Activated CD4-positive, alpha-beta T cell treated with anti-CD3 and anti-CD28 coated beads for 36 hours (primary cell): ENCODE measurements at regions not wholly inside any gene's neighbourhood (a gene's known extent, or its start where the extent isn't known, plus 50 kb on each side); places are given as distances from the start of the nearest gene placed in this dataset.

Experiments used
- ATAC-seq: fragments of 200-7000 bp; cut with Tn5 transposase; one replicate; pipeline ENCODE4 v1.10.0; 2021; ENCODE audit warnings: mild to moderate bottlenecking, moderate library complexity
- CTCF ChIA-PET: fragments of 350-600 bp; sonication (Branson Sonifier 250); formaldehyde crosslinking; loops from one replicate; lab custom pipeline; 2021; ENCODE audit warnings: antibody characterized with exemption; lab: Charles Lee
- POLR2A ChIA-PET: fragments of 350-600 bp; sonication (Branson Sonifier 250); formaldehyde crosslinking; loops from one replicate; lab custom pipeline; 2021; ENCODE audit warnings: antibody characterized with exemption, inconsistent platforms; lab: Charles Lee
- DNase-seq: peaks from one replicate; pipeline ENCODE4 v3.0.0-alpha.2; 2020
- H3K27ac Mint-ChIP-seq: one replicate; pipeline ENCODE4 v1.8.0; 2021; ENCODE audit warnings: mixed read lengths
- H3K27me3 Mint-ChIP-seq: one replicate; pipeline ENCODE4 v1.8.0; 2021; ENCODE audit warnings: mixed read lengths
- H3K36me3 Mint-ChIP-seq: one replicate; pipeline ENCODE4 v1.8.0; 2021; ENCODE audit warnings: low read depth, mixed read lengths
- H3K4me1 Mint-ChIP-seq: one replicate; pipeline ENCODE4 v1.8.0; 2021; ENCODE audit warnings: mixed read lengths
- H3K4me3 Mint-ChIP-seq: one replicate; pipeline ENCODE4 v1.8.0; 2021; ENCODE audit warnings: mild to moderate bottlenecking, moderate library complexity, mixed read lengths
- H3K9me3 Mint-ChIP-seq: one replicate; pipeline ENCODE4 v1.8.0; 2021; ENCODE audit warnings: low read depth, mixed read lengths
- intact Hi-C, 2 experiments: fragments of 100-400 bp; cut with DNase I in 1 of 2; cut with micrococcal nuclease in 1 of 2; formaldehyde crosslinking; loops; one replicate each; pipeline versions ENCODE4 v1.14.2 to v1.15.1; 2022 to 2024; cut with DNase I, micrococcal nuclease

GRCh38 chrX:568311-568710 lies 62.3 kb upstream of the SHOX start:
- Mint-ChIP-seq H3K27ac (no peak overlapping the region), H3K9me3 (peaks cover 18% of the 10 kb centered on the region), H3K4me1 (no peaks in the 10 kb centered on the region), H3K36me3 (no peaks in the 10 kb centered on the region), H3K27me3 (no peaks in the 10 kb centered on the region), H3K4me3 (no peak overlapping the region)
- ATAC-seq (no peak), DNase-seq (no peak)
- intact Hi-C loops = no loop called here
- POLR2A ChIA-PET = no interaction called here
- CTCF ChIA-PET = no interaction called here

GRCh38 chrX:572538-573124 lies 58.0 kb upstream of the SHOX start:
- POLR2A ChIA-PET = no interaction called here
- intact Hi-C loops = loop anchor here in 1 of 2 experiments (5.0 to 10.0 kb wide), 3 partner anchors 152 to 1085 kb away; no protein-coding TSS in a partner anchor
- Mint-ChIP-seq H3K27ac (no peak overlapping the region), H3K27me3 (no peaks in the 10 kb centered on the region), H3K4me1 (no peaks in the 10 kb centered on the region), H3K36me3 (no peaks in the 10 kb centered on the region), H3K9me3 (peaks cover 18% of the 10 kb centered on the region), H3K4me3 (no peak overlapping the region)
- DNase-seq (no peak), ATAC-seq (peak; percentile 24)
- CTCF ChIA-PET = no interaction called here

GRCh38 chrX:574251-574650 lies 56.3 kb upstream of the SHOX start:
- intact Hi-C loops = loop anchor here in 1 of 2 experiments (5.0 to 10.0 kb wide), 3 partner anchors 151 to 1083 kb away; no protein-coding TSS in a partner anchor
- Mint-ChIP-seq H3K36me3 (no peaks in the 10 kb centered on the region), H3K4me3 (no peak overlapping the region), H3K27me3 (peaks cover 3% of the 10 kb centered on the region), H3K9me3 (peaks cover 23% of the 10 kb centered on the region), H3K27ac (no peak overlapping the region), H3K4me1 (no peaks in the 10 kb centered on the region)
- ATAC-seq (peak; percentile 21), DNase-seq (peak; percentile 41)
- ChIA-PET POLR2A (no interaction called here), CTCF (no interaction called here)

GRCh38 chrX:574830-575229 lies 55.8 kb upstream of the SHOX start:
- Mint-ChIP-seq H3K4me3 (no peak overlapping the region), H3K9me3 (peaks cover 23% of the 10 kb centered on the region), H3K4me1 (no peaks in the 10 kb centered on the region), H3K36me3 (no peaks in the 10 kb centered on the region), H3K27me3 (peaks cover 3% of the 10 kb centered on the region), H3K27ac (no peak overlapping the region)
- ATAC-seq (no peak), DNase-seq (peak; percentile 13)
- ChIA-PET POLR2A (no interaction called here), CTCF (no interaction called here)
- intact Hi-C loops = loop anchor here in 1 of 2 experiments (5.0 to 10.0 kb wide), 3 partner anchors 150 to 1082 kb away; no protein-coding TSS in a partner anchor

- POLR2A ChIA-PET = no interaction called here
These were observed 53.6 kb upstream of the SHOX start for GRCh38 chrX:576904-577560.

GRCh38 chrX:578531-578930 lies 52.1 kb upstream of the SHOX start:
- no peak overlapping the region for H3K4me3 Mint-ChIP-seq
- intact Hi-C loops = loop anchor here in 1 of 2 experiments (10.0 kb wide), 2 partner anchors 146 to 596 kb away; no protein-coding TSS in a partner anchor
- peaks cover 27% of the 10 kb centered on the region for H3K9me3 Mint-ChIP-seq
- CTCF ChIA-PET = no interaction called here
- H3K27ac Mint-ChIP-seq = no peak overlapping the region
- H3K27me3 Mint-ChIP-seq = peaks cover 3% of the 10 kb centered on the region
- peak; percentile 25 for DNase-seq
- POLR2A ChIA-PET = no interaction called here
- no peaks in the 10 kb centered on the region for H3K4me1 Mint-ChIP-seq
- no peak for ATAC-seq
- no peaks in the 10 kb centered on the region for H3K36me3 Mint-ChIP-seq

More at GRCh38 chrX:576904-577560, 53.6 kb upstream of the SHOX start:
- Mint-ChIP-seq H3K4me1 (no peaks in the 10 kb centered on the region), H3K27ac (no peak overlapping the region), H3K27me3 (peaks cover 3% of the 10 kb centered on the region), H3K4me3 (no peak overlapping the region), H3K9me3 (peaks cover 27% of the 10 kb centered on the region), H3K36me3 (no peaks in the 10 kb centered on the region)
- ATAC-seq = no peak
- CTCF ChIA-PET = no interaction called here
- no peak for DNase-seq
- intact Hi-C loops = loop anchor here in 1 of 2 experiments (10.0 kb wide), 2 partner anchors 148 to 598 kb away; no protein-coding TSS in a partner anchor

GRCh38 chrX:580030-580429 lies 50.6 kb upstream of the SHOX start:
- Mint-ChIP-seq H3K4me1 (no peaks in the 10 kb centered on the region), H3K27me3 (peaks cover 3% of the 10 kb centered on the region), H3K36me3 (no peaks in the 10 kb centered on the region), H3K4me3 (no peak overlapping the region), H3K9me3 (peaks cover 27% of the 10 kb centered on the region), H3K27ac (no peak overlapping the region)
- intact Hi-C loops = no loop called here
- ChIA-PET POLR2A (no interaction called here), CTCF (no interaction called here)
- ATAC-seq = peak; percentile 51
- peak; percentile 28 for DNase-seq
